CD4-positive, alpha-beta T cell treated with Interleukin-21 for 1 hour (primary cell): ENCODE measurements at regions not wholly inside any gene's neighbourhood (a gene's known extent, or its start where the extent isn't known, plus 50 kb on each side); places are given as distances from the start of the nearest gene placed in this dataset.

ENCODE experiments used
- DNase-seq: peaks from one replicate; pipeline ENCODE4 v3.0.0-alpha.2; 2020

DNA sequence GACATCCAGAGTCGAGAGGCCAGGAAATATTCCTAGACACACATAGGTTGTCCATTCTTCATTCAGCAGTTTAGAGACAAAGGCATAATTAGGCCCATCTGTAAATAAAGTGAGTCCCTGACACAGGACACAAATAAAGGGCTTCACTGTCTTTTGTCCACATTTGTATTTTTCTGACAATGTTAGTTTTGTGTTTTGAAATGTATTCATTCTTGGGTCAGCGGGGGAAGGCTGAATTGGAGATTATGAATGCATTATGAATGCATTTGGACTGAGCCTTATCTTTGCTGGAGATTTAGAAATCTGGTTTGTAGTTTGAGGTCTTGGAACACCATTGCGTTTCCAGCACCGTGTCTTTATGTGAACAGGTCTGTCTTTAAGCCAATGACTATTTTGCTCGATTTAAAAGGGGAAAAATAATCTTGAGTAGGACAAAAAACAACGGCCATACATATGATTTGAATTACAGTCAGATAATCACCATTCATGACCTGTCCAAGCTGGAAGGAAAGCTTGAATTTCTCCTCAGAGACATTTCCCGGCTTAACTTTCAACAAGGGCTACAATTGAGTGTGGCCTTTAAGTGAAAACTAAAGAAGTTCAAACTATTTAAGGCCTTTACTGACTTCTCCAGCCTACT is 334.8 kb downstream of the WDR11 start:
- no peak for DNase-seq

DNA sequence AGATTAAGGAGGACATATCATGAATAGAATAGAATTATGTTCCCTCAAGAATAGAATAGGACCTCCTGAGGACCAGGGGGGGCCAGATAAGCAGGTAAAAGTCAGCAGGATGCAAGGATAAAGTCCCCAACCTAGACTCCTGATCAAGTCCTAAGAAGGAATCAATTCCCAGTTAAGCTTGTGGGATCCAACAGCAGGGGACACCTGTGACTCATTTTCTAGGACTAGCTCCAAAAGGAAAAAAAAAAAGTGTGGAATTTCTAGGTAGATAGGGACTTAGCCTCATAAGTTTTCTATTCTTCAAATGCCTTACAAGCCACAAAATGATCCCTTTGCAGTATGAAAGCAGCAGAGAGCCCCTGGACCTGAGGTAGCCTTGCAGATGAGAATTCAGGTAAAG is 336.2 kb downstream of the WDR11 start:
- DNase-seq = no peak

DNA sequence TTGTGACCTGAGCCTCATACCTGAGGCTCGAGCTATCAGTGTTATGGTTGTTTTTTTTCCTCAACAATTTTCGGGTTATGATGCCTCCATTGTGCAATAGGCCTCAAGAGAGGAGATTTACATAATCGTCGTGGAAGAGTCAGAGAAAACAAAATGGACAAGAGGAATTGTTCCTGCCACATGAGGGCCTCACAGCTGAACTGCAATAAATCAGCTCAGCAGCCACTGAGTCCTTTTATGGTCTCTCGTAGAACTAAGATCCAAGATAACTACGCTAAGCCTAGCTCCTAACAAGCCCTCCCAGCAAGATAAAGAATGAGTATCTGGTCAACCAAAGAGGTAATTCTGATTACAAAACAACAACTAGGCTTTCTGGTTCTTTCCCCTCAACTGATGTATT is 336.8 kb downstream of the WDR11 start:
- no peak for DNase-seq

DNA sequence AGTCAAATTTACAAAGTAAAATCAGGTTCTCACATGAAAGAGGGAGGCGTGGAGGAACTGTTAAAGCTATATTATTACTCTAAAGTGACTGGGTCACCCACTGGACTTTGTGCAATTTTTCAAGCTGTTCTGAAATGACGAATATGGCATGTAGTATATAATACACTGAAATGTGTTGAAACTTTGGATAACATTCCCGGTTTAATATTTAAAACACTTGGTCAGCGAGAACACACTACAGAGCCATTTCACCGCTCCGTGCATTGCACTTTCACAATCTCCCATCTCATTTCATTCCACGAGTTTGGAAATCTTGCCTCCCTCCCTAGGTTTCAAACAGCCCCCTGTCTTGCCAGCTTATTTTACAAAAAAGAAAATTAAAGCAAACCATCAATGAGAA is 337.9 kb downstream of the WDR11 start:
- no peak for DNase-seq

DNA sequence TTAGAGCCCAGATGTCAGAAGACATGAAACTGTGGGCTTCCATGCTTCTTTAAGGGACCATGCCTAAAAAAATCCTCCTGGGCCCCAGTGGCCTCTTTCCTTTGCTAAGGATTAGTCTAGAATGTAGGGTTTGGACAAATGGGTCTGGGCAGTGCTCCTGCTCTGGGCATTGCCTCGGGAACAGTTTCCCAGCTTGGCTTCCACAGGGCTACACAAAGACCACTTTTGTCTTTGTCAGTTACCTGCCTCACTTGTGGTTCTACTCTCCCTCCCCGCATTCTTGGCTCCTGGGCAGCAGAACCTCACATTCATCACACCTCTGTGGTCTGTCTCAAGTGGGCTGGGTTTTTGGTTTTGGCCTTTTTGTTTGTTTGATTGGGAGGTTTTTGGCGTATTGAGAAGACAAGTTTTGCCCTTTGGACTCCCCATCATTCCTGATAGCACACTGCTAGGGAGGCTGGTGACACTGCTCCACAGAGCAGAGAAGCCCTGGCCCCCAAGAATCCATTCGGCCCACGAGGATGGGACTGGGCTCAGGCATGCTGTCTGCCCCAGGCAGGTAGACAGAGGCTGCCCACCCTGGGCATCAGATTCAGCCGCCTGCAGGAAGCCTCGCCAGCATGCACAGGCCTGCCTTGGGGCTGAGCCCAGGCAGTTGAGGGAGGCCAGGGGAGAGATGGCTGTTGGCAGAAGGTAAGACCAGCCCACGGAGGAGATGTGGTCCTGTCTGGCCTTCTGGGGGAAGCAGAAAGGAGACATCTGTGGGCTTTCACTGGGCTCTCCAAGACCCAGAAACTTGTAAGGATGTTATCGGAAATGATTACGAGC is 343.7 kb downstream of the WDR11 start:
- DNase-seq = no peak

DNA sequence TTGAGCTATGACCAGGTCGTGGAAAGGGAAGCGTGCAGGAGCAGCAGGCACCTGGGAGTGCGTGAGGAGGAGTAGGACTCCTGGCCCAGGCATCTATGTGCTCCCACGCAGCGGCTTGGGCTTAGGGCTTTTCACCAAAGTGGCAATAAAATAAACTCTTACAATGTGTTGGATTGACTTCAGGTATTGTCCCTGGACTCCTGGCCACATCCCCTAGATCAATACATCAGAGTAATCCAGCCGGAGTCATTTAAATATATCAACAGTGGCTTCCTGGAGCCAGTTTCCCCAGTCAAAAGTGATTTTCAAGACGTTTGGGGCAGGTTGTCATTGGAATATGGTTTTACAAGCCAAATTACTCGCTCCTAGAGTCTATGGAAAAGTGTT is 344.4 kb downstream of the WDR11 start:
- DNase-seq = no peak

DNA sequence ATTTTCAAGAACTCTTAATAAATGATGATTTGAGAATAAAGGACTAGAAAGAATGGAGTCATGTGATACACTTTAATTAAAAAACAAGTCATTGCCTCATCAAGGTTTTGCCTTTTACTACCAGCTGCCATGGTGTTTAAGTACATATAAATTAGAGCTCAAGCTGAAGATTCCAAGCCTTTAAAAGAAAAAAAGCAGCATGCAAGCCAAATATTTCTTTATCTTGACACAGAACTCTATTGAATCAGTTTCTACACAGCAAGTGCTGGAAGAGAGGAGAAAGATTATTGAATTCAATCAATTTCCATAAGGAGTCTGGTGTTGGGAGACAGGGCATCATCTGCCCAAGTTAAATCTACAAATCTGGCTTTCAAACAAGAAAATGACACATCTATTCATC is 347.9 kb downstream of the WDR11 start:
- no peak for DNase-seq

DNA sequence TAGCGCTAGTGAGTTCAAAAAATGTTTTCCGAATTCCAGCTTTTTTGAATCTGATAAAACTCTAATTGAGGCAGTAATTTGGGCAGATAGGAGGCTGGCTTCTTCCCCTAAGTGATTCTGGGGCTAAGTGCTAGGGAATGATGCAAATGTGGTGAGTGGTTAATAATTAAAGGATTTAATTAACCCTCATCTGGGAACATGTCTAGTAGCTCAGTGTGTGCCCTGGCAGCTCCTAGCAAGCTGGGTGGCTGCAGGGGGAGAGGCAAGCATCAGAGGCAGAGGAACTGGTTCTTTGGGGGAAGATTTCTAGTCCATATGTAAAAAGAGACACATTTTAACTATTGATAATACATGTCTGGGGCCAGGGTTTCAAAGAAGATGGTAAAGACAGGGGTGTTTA is 354.5 kb downstream of the WDR11 start:
- no peak for DNase-seq

DNA sequence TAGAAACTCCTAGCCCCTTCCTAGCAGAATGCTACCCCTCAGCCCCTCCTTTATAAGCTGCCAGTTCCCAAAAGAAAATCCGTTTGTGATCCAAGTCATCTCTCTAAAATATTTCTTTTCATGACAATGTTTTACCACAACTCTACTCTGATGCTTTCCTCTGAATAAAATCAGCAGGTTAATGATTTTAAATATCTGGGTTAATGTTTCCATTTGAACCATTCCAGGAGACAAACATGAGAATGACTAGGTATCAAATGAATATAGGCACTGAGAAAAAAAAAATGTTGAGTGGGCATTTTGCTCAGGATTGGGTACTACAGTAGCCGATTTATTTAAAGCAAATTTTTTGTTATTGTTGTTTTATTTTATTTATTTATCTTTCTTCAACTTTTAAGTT is 360.3 kb downstream of the WDR11 start:
- DNase-seq = no peak

DNA sequence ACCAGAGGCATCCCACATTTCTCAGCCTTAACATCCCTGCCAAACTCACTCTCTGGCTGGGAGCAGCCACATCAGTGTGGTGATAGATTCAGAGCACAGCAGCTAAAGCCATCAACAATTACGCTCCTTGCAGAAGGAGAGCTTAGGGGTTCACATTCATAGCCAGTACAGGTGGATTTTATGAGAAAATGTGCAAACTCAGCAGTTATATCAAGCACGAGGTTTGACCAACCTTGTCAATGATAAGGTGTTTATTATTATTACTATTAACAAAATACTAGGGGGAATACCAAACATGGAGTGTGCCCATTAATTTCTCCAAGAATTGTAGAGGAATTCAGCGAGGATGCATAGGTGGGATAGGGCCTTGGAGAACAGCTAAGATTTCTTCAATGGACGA is 362.3 kb downstream of the WDR11 start:
- DNase-seq = no peak

DNA sequence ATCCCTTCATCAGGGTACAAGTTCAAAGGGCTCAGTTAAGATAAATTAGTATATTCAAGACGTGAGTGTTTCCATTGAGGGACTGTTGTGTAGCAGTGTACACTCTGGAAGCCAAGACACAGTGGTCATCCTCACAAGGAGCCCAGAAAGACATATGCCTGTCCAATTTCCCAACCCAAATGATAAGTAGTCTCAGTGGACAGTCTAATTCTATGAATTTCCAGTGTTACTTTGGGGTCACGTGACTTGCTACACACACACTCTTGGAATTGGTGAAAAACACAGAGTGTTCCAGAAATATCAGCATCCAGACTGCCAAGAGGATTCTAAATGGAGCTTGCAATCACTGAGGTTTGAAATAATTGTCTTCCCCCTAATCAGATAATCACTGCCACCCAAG is 365.1 kb downstream of the WDR11 start:
- DNase-seq = no peak

DNA sequence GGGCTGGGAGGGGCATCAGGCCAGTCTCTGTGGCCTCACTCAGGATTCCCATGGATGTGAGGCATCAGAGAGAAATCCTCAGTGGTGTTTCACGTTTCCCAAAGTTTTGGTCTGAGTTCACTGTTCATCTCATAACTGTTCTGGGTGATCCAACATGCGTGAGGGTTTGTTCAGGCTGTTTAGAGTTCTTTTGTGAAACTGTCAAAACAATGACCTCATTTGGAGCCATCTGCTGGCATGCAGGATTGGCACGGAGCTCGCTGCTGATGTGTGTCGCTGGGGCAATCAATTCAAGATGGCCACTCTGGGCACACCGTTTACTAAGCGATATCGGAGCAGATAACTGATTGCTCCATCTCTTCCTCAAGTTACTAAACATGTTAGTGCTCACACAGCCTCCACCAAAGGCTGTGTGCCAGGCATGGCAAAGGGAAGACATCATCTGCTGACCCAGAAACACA is 365.6 kb downstream of the WDR11 start:
- DNase-seq = no peak

DNA sequence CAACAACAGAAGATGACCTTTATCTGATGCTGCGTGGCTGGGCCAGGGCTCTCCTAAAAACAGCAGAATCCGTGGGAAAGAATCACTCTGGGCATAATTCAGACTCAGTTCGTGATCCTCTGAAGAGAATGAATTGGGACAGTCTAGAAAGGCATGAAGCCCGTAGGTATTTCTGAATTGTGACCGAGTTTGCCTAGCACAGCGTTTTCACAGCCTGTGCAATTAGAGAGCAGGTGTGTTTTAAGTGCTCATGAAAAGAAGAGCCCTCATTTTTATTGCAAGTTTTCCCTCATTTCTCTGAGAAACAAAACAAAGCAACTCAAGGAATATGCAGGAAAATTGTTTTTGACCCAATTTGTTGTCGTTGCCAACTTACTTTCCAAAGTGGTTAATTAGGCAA is 366.2 kb downstream of the WDR11 start:
- DNase-seq = no peak

DNA sequence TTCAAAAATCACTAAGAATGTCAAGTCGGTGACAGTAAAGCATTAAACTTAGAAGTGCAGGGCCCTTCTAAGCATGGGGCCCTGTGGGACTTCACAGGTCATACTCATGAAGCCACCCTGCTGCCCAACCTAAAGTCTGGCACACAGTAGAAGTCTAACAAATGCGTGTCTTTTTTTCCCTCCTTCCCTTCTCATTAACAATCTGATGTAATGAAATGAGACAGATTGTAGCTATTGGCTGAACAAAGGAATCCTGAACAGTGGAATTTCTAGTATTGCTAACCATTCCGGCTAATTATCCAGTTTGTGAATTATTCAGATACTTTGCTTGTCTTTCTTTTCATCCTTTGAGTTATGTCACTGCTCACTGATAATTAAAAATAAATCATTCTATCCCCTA is 369.9 kb downstream of the WDR11 start:
- no peak for DNase-seq

DNA sequence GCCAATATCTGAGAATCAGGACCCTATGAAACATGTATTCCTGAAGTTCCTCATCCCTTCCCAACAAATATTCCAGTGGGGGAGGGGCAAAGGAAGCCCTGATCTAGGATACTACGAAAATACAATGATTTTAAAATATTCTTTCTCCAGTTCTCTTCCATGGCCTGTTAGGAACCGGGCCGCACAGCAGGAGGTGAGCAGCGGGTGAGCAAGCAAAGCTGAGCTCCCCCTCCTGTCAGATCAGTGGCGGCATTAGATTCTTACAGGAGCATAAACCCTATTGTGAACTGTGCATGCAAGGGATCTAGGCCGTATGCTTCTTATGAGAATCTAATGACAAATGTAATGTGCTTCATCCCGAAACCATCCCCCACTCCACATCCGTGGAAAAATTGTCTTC is 370.8 kb downstream of the WDR11 start:
- DNase-seq = no peak

DNA sequence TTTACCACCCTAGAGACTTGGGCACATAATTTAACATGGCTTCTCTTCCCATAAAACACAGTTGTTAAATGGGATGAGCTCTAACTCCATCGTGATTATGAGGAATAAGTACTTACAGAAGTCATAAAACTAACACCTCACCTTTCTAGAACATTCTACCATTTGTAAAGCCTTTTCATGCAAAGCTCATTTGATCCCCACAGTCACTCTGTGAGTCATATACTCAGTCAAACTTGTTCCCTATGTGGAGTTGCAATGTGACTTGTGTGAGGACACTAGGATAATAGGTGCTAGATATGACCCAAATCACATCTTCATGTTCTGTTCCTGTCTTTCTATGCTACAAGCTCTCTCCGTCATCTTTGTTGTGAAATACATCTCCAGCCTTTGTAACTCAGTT is 371.7 kb downstream of the WDR11 start:
- DNase-seq = no peak

DNA sequence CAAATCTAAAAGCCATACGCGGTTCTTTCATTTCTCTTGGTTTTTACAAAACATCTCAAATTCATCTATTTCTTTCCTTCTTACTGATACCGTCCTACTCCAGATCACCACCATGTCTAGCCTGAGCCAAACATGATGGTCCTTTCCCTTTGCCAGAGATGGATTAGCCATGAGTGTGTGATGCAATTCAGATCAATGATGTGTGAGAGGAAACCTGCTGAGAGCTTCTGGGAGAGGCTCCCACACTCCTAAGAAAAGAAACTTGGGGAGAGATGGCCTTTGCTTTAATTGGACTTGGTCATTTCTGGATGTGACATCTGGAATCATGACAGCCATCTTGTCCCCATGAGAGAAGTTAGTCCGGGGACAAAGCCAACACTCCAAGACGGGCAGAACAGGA is 367.2 kb downstream of the FGFR2 start:
- no peak for DNase-seq

DNA sequence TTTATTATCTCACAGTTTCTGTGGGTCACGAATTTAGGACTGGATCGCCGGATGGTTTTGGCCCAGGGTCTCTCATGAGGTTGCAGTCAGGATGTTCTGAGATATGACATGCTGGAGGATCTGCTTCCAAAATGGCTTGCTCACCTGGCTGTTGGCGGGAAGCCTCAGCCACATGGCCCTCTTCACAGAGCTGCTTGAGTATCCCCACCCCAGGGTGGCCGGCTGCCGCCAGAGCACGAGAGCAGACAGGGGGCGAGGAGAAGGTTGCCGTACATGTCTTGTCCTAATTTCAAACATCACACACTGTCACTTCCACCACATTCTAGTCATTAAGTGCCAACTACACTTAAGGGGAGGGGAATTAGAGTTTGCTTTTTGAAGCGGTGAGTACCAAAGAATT is 365.8 kb downstream of the FGFR2 start:
- DNase-seq = no peak

DNA sequence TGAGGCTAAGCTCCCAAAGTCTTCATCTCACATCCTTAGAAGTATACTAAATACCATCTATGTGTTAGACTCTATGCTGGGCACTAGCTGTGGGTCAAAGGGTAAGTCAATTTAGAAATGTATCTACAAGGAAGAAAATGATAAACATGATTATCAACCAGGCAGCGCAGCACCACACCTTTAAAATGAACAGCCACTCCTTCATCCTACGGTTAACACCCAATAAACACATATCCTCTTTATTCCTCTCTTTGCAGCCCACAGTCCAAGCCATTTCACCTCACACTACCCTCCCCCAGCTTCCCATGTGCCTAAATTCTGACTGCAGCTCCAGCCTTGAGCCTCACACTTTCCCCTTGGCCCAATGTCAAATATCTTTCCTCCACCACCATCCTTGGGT is 362.6 kb downstream of the FGFR2 start:
- no peak for DNase-seq

DNA sequence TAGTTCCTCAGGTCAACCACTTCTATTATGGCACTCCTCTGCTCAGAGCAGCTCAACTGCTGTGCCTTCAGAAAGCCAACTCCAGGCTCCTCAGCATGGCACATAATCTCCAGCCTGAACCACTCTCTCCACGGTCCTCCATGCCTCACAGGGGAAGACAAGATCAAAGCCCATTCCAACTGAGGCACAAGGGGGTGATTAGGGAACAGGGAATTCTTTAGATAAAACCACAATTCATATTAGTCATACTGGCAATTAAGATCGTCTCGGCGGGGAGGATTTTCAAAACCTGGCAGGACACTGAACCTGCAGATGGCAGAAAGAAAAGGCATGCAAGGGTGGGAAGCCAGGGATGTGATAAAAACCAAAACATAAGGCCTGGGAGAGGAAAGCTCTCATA is 361.6 kb downstream of the FGFR2 start:
- DNase-seq = no peak

DNA sequence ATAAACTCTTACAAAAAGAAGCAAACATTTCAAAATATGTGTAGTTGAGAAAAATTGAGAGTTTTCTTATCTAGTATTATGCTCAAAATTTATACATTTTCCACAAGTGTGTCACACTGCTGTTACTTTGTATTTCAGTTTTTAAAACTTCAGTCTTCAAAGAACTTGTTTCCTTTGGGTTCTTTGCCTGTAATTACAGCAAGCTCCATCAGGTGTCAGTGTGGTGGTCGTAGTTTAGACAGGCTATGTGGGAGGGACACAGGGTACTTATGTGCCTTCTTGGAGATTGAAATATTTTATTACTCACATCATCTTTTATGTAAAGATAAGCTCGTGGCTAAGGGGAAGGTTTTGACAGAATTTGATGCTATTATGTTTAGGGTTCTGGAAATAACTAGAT is 360.5 kb downstream of the FGFR2 start:
- no peak for DNase-seq

DNA sequence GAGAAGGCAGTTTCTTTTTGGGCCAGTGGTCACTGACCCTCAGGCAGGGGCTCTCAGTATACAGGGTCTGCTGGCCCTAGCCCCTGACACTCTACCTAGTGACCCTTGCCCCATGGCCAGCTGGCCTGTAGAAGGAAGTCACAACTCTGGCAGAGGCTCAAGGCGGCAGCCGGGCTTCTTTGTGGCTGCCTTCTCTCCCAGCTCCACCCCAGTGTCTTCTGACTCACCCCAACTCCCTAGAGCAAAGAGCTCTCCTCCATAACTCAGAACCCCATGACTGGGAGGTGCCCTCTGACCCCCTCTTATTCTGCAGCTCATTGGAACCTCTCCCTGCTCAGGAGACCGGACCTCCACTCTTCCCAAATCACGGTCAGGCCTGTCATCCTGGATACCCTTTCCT is 358.2 kb downstream of the FGFR2 start:
- DNase-seq = no peak

DNA sequence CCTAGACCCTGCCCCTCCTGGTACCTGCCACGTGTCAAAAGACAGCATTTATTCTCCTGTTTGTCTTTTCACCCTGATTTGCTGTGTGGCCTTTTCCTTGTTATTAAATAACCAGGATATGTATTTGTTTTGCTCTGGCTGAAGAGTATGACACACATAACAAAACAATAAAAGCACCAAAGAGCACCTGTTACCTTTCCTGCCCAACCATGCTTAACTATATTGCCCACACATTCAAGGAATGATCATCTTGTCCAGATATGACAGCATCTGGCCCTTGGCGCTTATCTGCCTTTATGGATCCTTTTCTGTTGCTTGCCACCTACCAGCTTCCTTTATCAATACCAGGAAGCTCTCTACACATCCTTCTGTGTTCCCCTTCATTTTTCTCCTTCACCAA is 357.7 kb downstream of the FGFR2 start:
- no peak for DNase-seq

DNA sequence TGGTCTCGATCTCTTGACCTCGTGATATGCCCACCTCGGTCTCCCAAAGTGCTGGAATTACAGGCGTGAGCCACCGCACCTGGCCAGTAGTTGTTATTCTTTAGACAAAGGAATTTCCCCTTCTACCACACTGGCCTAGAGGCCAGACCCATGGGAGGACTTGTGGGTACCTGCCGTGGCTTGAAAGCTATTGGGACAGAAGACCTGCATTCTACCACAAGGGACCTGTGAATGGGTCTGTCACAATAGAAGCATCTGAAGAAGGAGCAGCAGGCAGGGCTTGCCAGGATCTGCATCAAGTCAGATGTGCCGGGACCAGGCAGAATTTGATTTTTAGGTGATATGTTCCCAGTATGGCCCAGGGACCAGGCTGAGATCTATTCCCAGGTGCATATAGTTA is 356.9 kb downstream of the FGFR2 start:
- DNase-seq = no peak
